Bronchial epithelial cell (primary cell): ENCODE measurements at regions not wholly inside any gene's neighbourhood (a gene's known extent, or its start where the extent isn't known, plus 50 kb on each side); places are given as distances from the start of the nearest gene placed in this dataset.

Experiments
- DNase-seq: peaks from one replicate; pipeline ENCODE4 v3.0.0-alpha.2; 2010; ENCODE audit warnings: low read depth
- FAIRE-seq: peaks from 2 replicates; lab custom pipeline; 2011; peaks lifted over from hg19 to GRCh38; lab: Jason Lieb, UNC
- H3K27me3 ChIP-seq: 2 replicates; pipeline ENCODE4 v1.5.1; 2011; ENCODE audit warnings: low read length; ENCODE audit not compliant: control insufficient read depth, insufficient read depth
- H3K36me3 ChIP-seq: 2 replicates; pipeline ENCODE4 v1.5.1; 2011; ENCODE audit warnings: low read length; ENCODE audit not compliant: control insufficient read depth, insufficient read depth
- H3K4me3 ChIP-seq: 2 replicates; pipeline ENCODE4 v1.5.1; 2011; ENCODE audit warnings: mild to moderate bottlenecking, low read depth, low read length, control low read depth
- TF ChIP-seq, protein P1 (sequence below): IDR thresholded peaks from 2 replicates; pipeline ENCODE4 v1.5.1; 2011; ENCODE audit warnings: mild to moderate bottlenecking, moderate library complexity, low read length, control low read depth, inconsistent platforms; ENCODE audit not compliant: insufficient read depth, severe bottlenecking

DNA sequence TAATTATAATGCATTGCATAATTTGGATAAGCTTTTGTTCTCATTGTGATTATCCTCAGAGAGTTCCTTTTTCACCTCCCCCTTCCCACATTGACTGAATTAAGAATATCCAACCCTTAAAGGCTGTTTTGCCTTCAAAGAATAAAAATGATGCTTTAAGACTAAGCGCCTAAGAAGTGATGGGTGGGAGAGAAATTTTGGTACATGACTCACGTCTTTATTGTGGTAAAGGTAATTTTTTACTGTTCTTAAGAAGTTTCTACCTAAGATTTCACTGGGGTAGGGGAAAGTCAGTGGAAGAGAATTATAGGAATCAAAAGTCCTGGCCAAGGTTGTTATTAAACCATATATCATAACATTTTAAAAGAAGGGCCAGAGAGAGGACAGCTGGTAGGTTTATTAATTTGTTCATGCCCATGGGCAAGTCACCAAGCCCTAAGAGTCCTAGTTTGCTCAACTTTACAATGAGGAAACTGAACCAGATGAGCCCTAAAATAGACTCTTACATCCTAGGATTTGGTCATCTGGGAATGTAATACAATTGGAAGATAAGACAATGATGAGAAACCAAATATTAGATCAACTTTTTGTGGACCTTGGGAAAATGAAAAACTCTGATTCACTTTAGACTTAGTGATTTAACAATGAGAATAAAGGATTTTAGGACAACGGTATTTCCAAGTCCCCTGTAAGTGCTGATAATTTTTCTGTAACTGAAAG is 101.1 kb upstream of the RASGRP1 start:
- TF ChIP-seq, protein P1, sequence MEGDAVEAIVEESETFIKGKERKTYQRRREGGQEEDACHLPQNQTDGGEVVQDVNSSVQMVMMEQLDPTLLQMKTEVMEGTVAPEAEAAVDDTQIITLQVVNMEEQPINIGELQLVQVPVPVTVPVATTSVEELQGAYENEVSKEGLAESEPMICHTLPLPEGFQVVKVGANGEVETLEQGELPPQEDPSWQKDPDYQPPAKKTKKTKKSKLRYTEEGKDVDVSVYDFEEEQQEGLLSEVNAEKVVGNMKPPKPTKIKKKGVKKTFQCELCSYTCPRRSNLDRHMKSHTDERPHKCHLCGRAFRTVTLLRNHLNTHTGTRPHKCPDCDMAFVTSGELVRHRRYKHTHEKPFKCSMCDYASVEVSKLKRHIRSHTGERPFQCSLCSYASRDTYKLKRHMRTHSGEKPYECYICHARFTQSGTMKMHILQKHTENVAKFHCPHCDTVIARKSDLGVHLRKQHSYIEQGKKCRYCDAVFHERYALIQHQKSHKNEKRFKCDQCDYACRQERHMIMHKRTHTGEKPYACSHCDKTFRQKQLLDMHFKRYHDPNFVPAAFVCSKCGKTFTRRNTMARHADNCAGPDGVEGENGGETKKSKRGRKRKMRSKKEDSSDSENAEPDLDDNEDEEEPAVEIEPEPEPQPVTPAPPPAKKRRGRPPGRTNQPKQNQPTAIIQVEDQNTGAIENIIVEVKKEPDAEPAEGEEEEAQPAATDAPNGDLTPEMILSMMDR, result no peak
- no peak overlapping the region for H3K4me3 ChIP-seq
- no peaks in the 10 kb centered on the region for H3K27me3 ChIP-seq
- DNase-seq (no peak), FAIRE-seq (no peak)
- H3K36me3 ChIP-seq, result no peaks in the 10 kb centered on the region

DNA sequence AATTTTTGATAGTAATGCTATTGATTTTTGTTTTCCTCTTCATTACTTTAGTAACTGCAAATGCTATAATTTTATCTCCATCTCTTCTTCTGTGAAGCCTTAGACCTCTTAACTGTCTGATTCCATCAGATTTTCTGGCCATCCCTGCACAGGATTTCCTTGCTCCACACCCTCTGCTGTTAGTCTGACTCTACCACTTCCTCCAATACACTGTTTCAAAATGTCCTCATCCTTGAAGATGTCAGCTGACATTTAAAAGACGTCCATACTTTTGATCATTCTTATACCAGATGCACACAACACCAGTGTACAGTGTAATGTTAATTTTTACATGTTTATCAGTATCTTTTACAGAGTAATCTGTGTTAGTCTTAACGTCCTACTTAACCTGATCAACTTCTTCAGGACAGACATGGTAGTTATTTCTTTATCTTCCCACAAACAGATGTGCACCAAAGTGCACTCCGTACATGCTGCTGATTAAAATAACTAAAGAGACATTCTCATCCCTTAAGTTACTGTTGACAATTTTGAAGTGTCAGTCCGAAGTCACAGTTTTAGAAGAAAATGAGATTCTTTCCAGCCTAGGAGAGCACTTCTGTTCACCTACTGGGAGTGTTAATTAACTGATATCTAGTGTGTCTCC is 102.4 kb upstream of the RASGRP1 start:
- FAIRE-seq (no peak), DNase-seq (no peak)
- H3K27me3 ChIP-seq, result no peaks in the 10 kb centered on the region
- TF ChIP-seq, protein P1, result no peak
- no peaks in the 10 kb centered on the region for H3K36me3 ChIP-seq
- no peak overlapping the region for H3K4me3 ChIP-seq

DNA sequence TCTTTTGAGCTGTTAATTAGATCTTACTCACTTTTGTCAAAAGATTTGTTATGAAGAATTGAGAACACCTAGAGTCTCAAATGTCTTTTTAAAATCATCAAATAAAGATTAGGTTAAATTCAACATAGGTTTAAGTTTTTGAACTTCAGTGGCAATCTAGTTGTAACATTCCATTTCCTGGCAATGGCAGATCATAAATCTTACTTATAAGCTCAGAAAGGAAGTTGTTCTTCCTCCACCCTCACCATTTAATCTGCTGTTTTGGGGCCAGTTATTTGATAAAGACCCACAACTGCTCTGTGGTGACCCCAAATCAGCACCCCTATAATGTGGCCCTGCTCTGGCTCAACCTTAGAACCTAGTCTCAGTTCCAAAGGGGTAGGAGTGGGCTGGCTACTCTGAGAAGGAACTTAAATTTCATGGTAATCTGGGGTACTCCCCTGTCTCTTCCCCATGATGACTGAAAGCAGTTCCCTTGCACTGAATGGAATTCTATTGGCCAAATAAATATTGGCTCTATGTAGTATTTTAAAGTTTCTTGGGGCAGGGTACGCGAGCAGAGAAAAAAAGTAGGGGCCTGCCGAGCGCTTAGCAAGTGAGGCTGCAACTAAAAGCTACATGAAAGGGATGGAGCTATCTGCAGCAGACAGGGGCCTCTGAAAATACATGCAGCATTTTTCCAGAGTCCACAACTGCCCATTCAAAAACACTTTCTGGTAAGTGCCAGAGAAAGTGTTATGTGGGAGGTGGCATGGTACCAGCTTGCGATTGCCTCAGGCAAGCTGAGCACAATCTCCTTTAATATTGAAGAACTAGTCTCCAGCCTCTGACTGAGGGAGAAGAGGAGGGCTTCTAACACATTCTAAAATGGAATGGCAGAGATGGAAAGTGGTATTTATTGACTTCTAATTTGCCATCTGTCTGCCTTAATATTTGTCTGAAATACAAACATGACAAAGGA is 103.6 kb upstream of the RASGRP1 start:
- no peak for FAIRE-seq

DNA sequence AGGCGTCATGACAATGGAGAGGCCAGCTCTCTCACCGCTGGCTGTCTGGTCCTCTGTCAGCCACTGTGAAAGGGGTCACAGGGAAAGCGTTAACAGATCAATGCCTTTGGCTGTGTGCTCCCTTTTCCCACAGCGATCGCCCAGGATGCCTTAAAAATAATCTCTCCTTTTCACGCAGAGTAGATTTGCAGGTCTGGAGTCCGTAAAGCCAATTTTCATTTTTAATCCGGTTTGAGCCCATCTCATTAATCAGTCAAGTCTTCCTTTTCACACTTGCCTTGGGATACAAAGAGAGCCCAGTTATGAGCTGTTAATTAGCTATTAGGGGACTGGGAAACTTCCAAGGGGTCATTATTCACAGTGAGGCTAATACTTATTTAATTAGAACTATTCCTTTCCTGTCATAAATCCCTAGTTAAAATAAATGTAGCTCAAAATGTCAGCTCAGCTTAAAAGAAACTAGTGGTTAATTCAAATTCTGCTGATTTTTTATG is 104.3 kb upstream of the RASGRP1 start:
- no peak for DNase-seq
- no peak for FAIRE-seq
- Histone ChIP-seq H3K4me3 (no peak overlapping the region), H3K27me3 (no peaks in the 10 kb centered on the region), H3K36me3 (no peaks in the 10 kb centered on the region)
- TF ChIP-seq, protein P1, result no peak

More for the DNA sequence above, 103.6 kb upstream of the RASGRP1 start:
- Histone ChIP-seq H3K36me3 (no peaks in the 10 kb centered on the region), H3K4me3 (no peak overlapping the region), H3K27me3 (no peaks in the 10 kb centered on the region)
- TF ChIP-seq, protein P1, result no peak
- DNase-seq, result no peak

DNA sequence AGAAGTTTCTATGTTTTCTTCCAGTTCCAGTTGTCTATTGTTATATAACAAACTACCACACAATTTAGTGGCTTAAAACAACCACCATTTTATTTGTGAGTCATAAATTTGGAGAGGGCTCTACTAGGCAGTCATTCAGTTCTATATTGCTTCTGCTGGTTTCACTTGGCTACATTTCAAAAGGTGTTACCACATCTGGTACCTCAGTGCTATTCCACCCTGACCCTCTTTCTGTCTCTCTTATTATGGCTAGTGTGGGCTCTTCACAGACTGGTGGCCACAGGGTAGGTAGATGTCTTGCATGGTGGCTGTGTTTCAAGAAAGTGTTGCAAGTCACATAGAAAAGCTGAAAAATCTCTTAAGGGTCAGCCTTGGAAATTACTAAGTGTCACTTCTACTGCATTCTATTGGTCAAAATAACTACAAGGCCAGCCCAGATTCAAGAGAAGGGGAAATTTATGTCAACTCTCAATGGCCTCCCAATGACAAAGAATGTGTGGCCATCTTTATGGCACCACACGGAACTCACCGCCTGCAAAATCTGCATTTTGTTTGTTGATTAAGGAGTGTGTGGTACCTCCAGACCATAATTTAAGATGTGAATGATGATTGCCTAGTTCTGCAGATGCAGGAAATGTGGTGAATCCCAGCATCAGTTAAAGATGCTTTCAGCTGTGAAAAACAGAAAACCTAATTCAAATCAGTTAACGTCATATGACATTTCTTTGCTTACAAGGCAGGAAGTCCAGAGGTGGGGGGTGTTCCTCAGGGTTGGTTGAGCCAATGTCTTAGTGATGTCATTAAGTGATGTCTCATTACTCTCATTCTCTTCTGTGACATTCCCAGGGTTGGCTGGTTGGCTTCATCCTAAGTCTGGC is 105.8 kb upstream of the RASGRP1 start:
- FAIRE-seq (no peak), DNase-seq (no peak)
- Histone ChIP-seq H3K36me3 (no peaks in the 10 kb centered on the region), H3K4me3 (no peak overlapping the region), H3K27me3 (no peaks in the 10 kb centered on the region)
- TF ChIP-seq, protein P1, result no peak
